K562 (cell line): ENCODE measurements at regions not wholly inside any gene's neighbourhood (a gene's known extent, or its start where the extent isn't known, plus 50 kb on each side); places are given as distances from the start of the nearest gene placed in this dataset.

Experiments used
- AFF1 ChIP-seq, 2 experiments: fragments of 450-650 bp; IDR thresholded peaks; 2 replicates each; pipeline ENCODE4 v1.6.1; 2018; ENCODE audit warnings: mild to moderate bottlenecking in 2 of 2, low read depth in 1 of 2; ENCODE audit not compliant: partially characterized antibody in 2 of 2
- GTF2A2 ChIP-seq: IDR thresholded peaks from 2 replicates; pipeline ENCODE4 v1.6.1; 2016; ENCODE audit warnings: mild to moderate bottlenecking, missing genetic modification characterization, missing compliant biosample characterization
- HNRNPH1 ChIP-seq: fragments of 200-400 bp; formaldehyde crosslinking; optimal IDR thresholded peaks from 2 replicates; pipeline ENCODE3; 2017; ENCODE audit warnings: low read depth, mild to moderate bottlenecking, low read length, moderate library complexity
- KAT7 ChIP-seq: sonication (generic); formaldehyde crosslinking; IDR thresholded peaks from 2 replicates; pipeline ENCODE4 v1.8.0; 2022; ENCODE audit warnings: missing genetic modification reagents, mild to moderate bottlenecking, borderline replicate concordance
- NFATC3 ChIP-seq: fragments of 450-650 bp; IDR thresholded peaks from 2 replicates; pipeline ENCODE4 v1.6.1; 2017; ENCODE audit warnings: mild to moderate bottlenecking
- SMAD1 ChIP-seq: fragments of 150-350 bp; IDR thresholded peaks from 2 replicates; pipeline ENCODE4 v1.6.1; 2014; ENCODE audit warnings: low read length, low read depth; ENCODE audit not compliant: partially characterized antibody
- ZKSCAN1 ChIP-seq: fragments of 150-350 bp; IDR thresholded peaks from 2 replicates; pipeline ENCODE4 v1.6.1; 2016; ENCODE audit warnings: low read depth, low read length
- ZNF232 ChIP-seq: sonication (generic); formaldehyde crosslinking; IDR thresholded peaks from 2 replicates; pipeline ENCODE4 v1.8.0; 2022; ENCODE audit warnings: mild to moderate bottlenecking, missing genetic modification reagents
- ZNF263 ChIP-seq: sonication (generic); formaldehyde crosslinking; IDR thresholded peaks from 2 replicates; pipeline ENCODE4 v1.8.0; 2022; ENCODE audit warnings: mild to moderate bottlenecking, missing genetic modification reagents, borderline replicate concordance
- ZNF699 ChIP-seq: fragments of 250-450 bp; sonication (Bioruptor Pico); IDR thresholded peaks from 2 replicates; pipeline ENCODE4 v1.8.0; 2021; ENCODE audit warnings: mild to moderate bottlenecking, moderate library complexity; ENCODE audit not compliant: insufficient replicate concordance
- ZSCAN32 ChIP-seq: fragments of 450-650 bp; formaldehyde crosslinking; IDR thresholded peaks from 2 replicates; pipeline ENCODE4 v1.4.0; 2020; ENCODE audit warnings: mild to moderate bottlenecking, moderate library complexity
- TF ChIP-seq, protein P1 (sequence below): fragments of 450-650 bp; IDR thresholded peaks from 2 replicates; pipeline ENCODE4 v1.6.1; 2016; ENCODE audit warnings: mild to moderate bottlenecking, moderate library complexity

- TF ChIP-seq AFF1 (IDR thresholded peaks at IDR 0.05; ENCODE audit: low read depth in 1 of 2, partially characterized antibody in 2 of 2), result peak in 1 of 2 experiments; percentile 63
- no peak for TF ChIP-seq ZNF699 (CRISPR knock-in tag)
- TF ChIP-seq, protein P1, sequence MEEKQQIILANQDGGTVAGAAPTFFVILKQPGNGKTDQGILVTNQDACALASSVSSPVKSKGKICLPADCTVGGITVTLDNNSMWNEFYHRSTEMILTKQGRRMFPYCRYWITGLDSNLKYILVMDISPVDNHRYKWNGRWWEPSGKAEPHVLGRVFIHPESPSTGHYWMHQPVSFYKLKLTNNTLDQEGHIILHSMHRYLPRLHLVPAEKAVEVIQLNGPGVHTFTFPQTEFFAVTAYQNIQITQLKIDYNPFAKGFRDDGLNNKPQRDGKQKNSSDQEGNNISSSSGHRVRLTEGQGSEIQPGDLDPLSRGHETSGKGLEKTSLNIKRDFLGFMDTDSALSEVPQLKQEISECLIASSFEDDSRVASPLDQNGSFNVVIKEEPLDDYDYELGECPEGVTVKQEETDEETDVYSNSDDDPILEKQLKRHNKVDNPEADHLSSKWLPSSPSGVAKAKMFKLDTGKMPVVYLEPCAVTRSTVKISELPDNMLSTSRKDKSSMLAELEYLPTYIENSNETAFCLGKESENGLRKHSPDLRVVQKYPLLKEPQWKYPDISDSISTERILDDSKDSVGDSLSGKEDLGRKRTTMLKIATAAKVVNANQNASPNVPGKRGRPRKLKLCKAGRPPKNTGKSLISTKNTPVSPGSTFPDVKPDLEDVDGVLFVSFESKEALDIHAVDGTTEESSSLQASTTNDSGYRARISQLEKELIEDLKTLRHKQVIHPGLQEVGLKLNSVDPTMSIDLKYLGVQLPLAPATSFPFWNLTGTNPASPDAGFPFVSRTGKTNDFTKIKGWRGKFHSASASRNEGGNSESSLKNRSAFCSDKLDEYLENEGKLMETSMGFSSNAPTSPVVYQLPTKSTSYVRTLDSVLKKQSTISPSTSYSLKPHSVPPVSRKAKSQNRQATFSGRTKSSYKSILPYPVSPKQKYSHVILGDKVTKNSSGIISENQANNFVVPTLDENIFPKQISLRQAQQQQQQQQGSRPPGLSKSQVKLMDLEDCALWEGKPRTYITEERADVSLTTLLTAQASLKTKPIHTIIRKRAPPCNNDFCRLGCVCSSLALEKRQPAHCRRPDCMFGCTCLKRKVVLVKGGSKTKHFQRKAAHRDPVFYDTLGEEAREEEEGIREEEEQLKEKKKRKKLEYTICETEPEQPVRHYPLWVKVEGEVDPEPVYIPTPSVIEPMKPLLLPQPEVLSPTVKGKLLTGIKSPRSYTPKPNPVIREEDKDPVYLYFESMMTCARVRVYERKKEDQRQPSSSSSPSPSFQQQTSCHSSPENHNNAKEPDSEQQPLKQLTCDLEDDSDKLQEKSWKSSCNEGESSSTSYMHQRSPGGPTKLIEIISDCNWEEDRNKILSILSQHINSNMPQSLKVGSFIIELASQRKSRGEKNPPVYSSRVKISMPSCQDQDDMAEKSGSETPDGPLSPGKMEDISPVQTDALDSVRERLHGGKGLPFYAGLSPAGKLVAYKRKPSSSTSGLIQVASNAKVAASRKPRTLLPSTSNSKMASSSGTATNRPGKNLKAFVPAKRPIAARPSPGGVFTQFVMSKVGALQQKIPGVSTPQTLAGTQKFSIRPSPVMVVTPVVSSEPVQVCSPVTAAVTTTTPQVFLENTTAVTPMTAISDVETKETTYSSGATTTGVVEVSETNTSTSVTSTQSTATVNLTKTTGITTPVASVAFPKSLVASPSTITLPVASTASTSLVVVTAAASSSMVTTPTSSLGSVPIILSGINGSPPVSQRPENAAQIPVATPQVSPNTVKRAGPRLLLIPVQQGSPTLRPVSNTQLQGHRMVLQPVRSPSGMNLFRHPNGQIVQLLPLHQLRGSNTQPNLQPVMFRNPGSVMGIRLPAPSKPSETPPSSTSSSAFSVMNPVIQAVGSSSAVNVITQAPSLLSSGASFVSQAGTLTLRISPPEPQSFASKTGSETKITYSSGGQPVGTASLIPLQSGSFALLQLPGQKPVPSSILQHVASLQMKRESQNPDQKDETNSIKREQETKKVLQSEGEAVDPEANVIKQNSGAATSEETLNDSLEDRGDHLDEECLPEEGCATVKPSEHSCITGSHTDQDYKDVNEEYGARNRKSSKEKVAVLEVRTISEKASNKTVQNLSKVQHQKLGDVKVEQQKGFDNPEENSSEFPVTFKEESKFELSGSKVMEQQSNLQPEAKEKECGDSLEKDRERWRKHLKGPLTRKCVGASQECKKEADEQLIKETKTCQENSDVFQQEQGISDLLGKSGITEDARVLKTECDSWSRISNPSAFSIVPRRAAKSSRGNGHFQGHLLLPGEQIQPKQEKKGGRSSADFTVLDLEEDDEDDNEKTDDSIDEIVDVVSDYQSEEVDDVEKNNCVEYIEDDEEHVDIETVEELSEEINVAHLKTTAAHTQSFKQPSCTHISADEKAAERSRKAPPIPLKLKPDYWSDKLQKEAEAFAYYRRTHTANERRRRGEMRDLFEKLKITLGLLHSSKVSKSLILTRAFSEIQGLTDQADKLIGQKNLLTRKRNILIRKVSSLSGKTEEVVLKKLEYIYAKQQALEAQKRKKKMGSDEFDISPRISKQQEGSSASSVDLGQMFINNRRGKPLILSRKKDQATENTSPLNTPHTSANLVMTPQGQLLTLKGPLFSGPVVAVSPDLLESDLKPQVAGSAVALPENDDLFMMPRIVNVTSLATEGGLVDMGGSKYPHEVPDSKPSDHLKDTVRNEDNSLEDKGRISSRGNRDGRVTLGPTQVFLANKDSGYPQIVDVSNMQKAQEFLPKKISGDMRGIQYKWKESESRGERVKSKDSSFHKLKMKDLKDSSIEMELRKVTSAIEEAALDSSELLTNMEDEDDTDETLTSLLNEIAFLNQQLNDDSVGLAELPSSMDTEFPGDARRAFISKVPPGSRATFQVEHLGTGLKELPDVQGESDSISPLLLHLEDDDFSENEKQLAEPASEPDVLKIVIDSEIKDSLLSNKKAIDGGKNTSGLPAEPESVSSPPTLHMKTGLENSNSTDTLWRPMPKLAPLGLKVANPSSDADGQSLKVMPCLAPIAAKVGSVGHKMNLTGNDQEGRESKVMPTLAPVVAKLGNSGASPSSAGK, result no peak
- no peak for TF ChIP-seq ZSCAN32 (CRISPR knock-in tag)
- TF ChIP-seq SMAD1, result no peak
- no peak for TF ChIP-seq ZNF232 (CRISPR knock-in tag)
- no peak for TF ChIP-seq ZNF263 (CRISPR knock-in tag)
- TF ChIP-seq KAT7 (CRISPR knock-in tag), result no peak
- no peak for TF ChIP-seq ZKSCAN1
- peak; percentile 62; the same call in 1 of the 2 replicates for TF ChIP-seq NFATC3
- no peak for TF ChIP-seq GTF2A2 (tag)
- no peak for TF ChIP-seq HNRNPH1
Measured at GRCh38 chr15:92819278-92820235, 80.6 kb upstream of the CHD2 start (continued).
